Neuronal stem cell (in vitro differentiated cells): ENCODE measurements at regions not wholly inside any gene's neighbourhood (a gene's known extent, or its start where the extent isn't known, plus 50 kb on each side); places are given as distances from the start of the nearest gene placed in this dataset.

Source experiments
- DNase-seq: peaks from one replicate; pipeline ENCODE4 v3.0.0-alpha.2; 2013; ENCODE audit warnings: low spot score
- H2AFZ ChIP-seq: one replicate; pipeline ENCODE4 v1.6.1; 2013; ENCODE audit warnings: mild to moderate bottlenecking, low read length, inconsistent platforms
- H2AK5ac ChIP-seq: 2 replicates; pipeline ENCODE4 v1.6.1; 2013; ENCODE audit warnings: low read depth, mild to moderate bottlenecking, inconsistent platforms, low read length, moderate library complexity, mixed read lengths
- H2BK120ac ChIP-seq: 2 replicates; pipeline ENCODE4 v1.6.1; 2013; ENCODE audit warnings: low read depth, mild to moderate bottlenecking, inconsistent platforms, low read length, moderate library complexity, mixed read lengths
- H2BK12ac ChIP-seq: one replicate; pipeline ENCODE4 v1.6.1; 2013; ENCODE audit warnings: low read length, inconsistent platforms
- H2BK15ac ChIP-seq: 2 replicates; pipeline ENCODE4 v1.6.1; 2013; ENCODE audit warnings: mild to moderate bottlenecking, low read length, inconsistent platforms, mixed read lengths
- H2BK5ac ChIP-seq: one replicate; pipeline ENCODE4 v1.6.1; 2013; ENCODE audit warnings: inconsistent platforms, mild to moderate bottlenecking, low read length, moderate library complexity
- H3K14ac ChIP-seq: one replicate; pipeline ENCODE4 v1.6.1; 2013; ENCODE audit warnings: low read length, inconsistent platforms
- H3K18ac ChIP-seq: 2 replicates; pipeline ENCODE4 v1.6.1; 2013; ENCODE audit warnings: low read length, inconsistent platforms
- H3K23ac ChIP-seq: 2 replicates; pipeline ENCODE4 v1.6.1; 2013; ENCODE audit warnings: low read depth, mild to moderate bottlenecking, mixed read lengths, low read length, inconsistent platforms; ENCODE audit not compliant: poor library complexity
- H3K27ac ChIP-seq: replicated peaks from 3 replicates; pipeline ENCODE4 v1.5.1; 2013; ENCODE audit warnings: low read length, inconsistent platforms
- H3K27me3 ChIP-seq, 3 experiments: 2 replicates each; pipeline ENCODE4 v1.6.1; 2013; ENCODE audit warnings: low read length in 3 of 3, mild to moderate bottlenecking in 2 of 3, inconsistent platforms in 1 of 3, low read depth in 1 of 3, mixed read lengths in 1 of 3, moderate library complexity in 1 of 3; ENCODE audit not compliant: control insufficient read depth in 3 of 3, insufficient read depth in 3 of 3
- H3K36me3 ChIP-seq, 2 donors: replicated peaks in 1 of 2; 2 replicates each; pipeline ENCODE4 v1.6.1; 2013; ENCODE audit warnings: low read length in 2 of 2; ENCODE audit not compliant: control insufficient read depth in 2 of 2, insufficient read depth in 2 of 2
- H3K4ac ChIP-seq: 2 replicates; pipeline ENCODE4 v1.6.1; 2013; ENCODE audit warnings: inconsistent platforms, mild to moderate bottlenecking, low read length, moderate library complexity
- H3K4me1 ChIP-seq, 2 donors: 1 replicate in 1 of 2; 2 replicates in 1 of 2; pipeline ENCODE4 v1.6.1; 2013; ENCODE audit warnings: low read length in 2 of 2, low read depth in 1 of 2; ENCODE audit not compliant: control insufficient read depth in 2 of 2, insufficient read depth in 1 of 2
- H3K4me2 ChIP-seq: one replicate; pipeline ENCODE4 v1.6.1; 2013; ENCODE audit warnings: mild to moderate bottlenecking, low read length, inconsistent platforms; ENCODE audit not compliant: insufficient read depth, poor library complexity, severe bottlenecking
- H3K4me3 ChIP-seq, 2 donors: 2 replicates each; pipeline ENCODE4 v1.5.1; 2013; ENCODE audit warnings: low read length in 2 of 2, mild to moderate bottlenecking in 2 of 2, inconsistent platforms in 1 of 2, moderate library complexity in 1 of 2
- H3K79me1 ChIP-seq: one replicate; pipeline ENCODE4 v1.6.1; 2013; ENCODE audit warnings: low read depth, mild to moderate bottlenecking, inconsistent platforms, low read length, moderate library complexity
- H3K9ac ChIP-seq: one replicate; pipeline ENCODE4 v1.6.1; 2013; ENCODE audit warnings: mild to moderate bottlenecking, low read depth, low read length, inconsistent platforms; ENCODE audit not compliant: poor library complexity
- H3K9me3 ChIP-seq, 2 donors: replicated peaks in 1 of 2; 2 replicates each; pipeline versions ENCODE3 to v1.6.1; 2013; ENCODE audit warnings: low read length in 2 of 2, mild to moderate bottlenecking in 2 of 2, inconsistent platforms in 1 of 2, low read depth in 1 of 2, mixed read lengths in 1 of 2, moderate library complexity in 1 of 2; ENCODE audit not compliant: control insufficient read depth in 2 of 2, insufficient read depth in 1 of 2
- H4K8ac ChIP-seq: one replicate; pipeline ENCODE4 v1.6.1; 2013; ENCODE audit warnings: low read depth, mild to moderate bottlenecking, inconsistent platforms, low read length, moderate library complexity
- H4K91ac ChIP-seq: one replicate; pipeline ENCODE4 v1.6.1; 2013; ENCODE audit warnings: low read length, low read depth, mild to moderate bottlenecking, inconsistent platforms; ENCODE audit not compliant: poor library complexity
- WGBS, 2 donors: extraction: QIAGEN DNeasy Blood & Tissue Kit; methylation state at CpG; one replicate each; pipeline ENCODE4 v1.1.7; 2013; ENCODE audit warnings: missing lambda C conversion rate in 2 of 2, mixed read lengths in 1 of 2; ENCODE audit not compliant: insufficient read length in 2 of 2, insufficient replicate concordance in 1 of 2; ENCODE audit errors: extremely low coverage in 2 of 2; 5-methylcytosine and 5-hydroxymethylcytosine counted together

- Histone ChIP-seq H3K36me3 (no peaks in the 10 kb centered on the region), H2BK12ac (no peak overlapping the region), H3K79me1 (no peaks in the 10 kb centered on the region), H2AFZ (no peak overlapping the region), H3K27ac (no peak overlapping the region), H3K9ac (no peak overlapping the region), H3K27me3 (peaks cover 0 to 2% (median 0%) of the 10 kb centered on the region in 3 experiments), H2AK5ac (peak overlapping the region; percentile 40), H3K18ac (no peak overlapping the region), H4K8ac (no peak overlapping the region), H4K91ac (no peak overlapping the region), H3K23ac (no peak overlapping the region), H3K4ac (no peak overlapping the region), H3K9me3 (peaks cover 0 to 2% of the 10 kb centered on the region in 2 donors), H2BK15ac (no peak overlapping the region), H3K4me2 (no peak overlapping the region), H2BK120ac (no peak overlapping the region), H3K4me1 (peaks cover 0 to 9% of the 10 kb centered on the region in 2 donors), H2BK5ac (no peak overlapping the region), H3K14ac (no peak overlapping the region), H3K4me3 (peak overlapping the region in 1 of 2 donors; percentile 8)
- no peak for DNase-seq
- no CpG with 5 or more reads among the region's 1 CpG for WGBS, 2 donors
Measured at GRCh38 chr5:3034881-3035280, 283.4 kb upstream of the IRX2 start.

GRCh38 chr5:3034449-3034848 is 283.0 kb upstream of the IRX2 start:
- H2AFZ ChIP-seq, result no peak overlapping the region
- H4K91ac ChIP-seq, result no peak overlapping the region
- no peak for DNase-seq
- H2BK5ac ChIP-seq, result no peak overlapping the region
- H3K27ac ChIP-seq, result no peak overlapping the region
- H3K36me3 ChIP-seq, result no peaks in the 10 kb centered on the region
- no peak overlapping the region for H4K8ac ChIP-seq
- H2BK12ac ChIP-seq, result no peak overlapping the region
- H3K4me3 ChIP-seq, result peak overlapping the region in 1 of 2 donors; percentile 8
- H2BK120ac ChIP-seq, result no peak overlapping the region
- no peaks in the 10 kb centered on the region for H3K79me1 ChIP-seq
- peaks cover 0 to 2% of the 10 kb centered on the region in 2 donors for H3K9me3 ChIP-seq
- no peak overlapping the region for H2BK15ac ChIP-seq
- peak overlapping the region; percentile 61 for H3K18ac ChIP-seq
- no peak overlapping the region for H3K4me2 ChIP-seq
- no CpG with 5 or more reads among the region's 3 CpGs for WGBS, 2 donors
- no peak overlapping the region for H3K23ac ChIP-seq
- peaks cover 0 to 9% of the 10 kb centered on the region in 2 donors for H3K4me1 ChIP-seq
- peak overlapping the region; percentile 58 for H2AK5ac ChIP-seq
- H3K4ac ChIP-seq, result no peak overlapping the region
- H3K14ac ChIP-seq, result peak overlapping the region; percentile 25
- no peak overlapping the region for H3K9ac ChIP-seq
- peaks cover 0 to 2% (median 0%) of the 10 kb centered on the region in 3 experiments for H3K27me3 ChIP-seq

DNA sequence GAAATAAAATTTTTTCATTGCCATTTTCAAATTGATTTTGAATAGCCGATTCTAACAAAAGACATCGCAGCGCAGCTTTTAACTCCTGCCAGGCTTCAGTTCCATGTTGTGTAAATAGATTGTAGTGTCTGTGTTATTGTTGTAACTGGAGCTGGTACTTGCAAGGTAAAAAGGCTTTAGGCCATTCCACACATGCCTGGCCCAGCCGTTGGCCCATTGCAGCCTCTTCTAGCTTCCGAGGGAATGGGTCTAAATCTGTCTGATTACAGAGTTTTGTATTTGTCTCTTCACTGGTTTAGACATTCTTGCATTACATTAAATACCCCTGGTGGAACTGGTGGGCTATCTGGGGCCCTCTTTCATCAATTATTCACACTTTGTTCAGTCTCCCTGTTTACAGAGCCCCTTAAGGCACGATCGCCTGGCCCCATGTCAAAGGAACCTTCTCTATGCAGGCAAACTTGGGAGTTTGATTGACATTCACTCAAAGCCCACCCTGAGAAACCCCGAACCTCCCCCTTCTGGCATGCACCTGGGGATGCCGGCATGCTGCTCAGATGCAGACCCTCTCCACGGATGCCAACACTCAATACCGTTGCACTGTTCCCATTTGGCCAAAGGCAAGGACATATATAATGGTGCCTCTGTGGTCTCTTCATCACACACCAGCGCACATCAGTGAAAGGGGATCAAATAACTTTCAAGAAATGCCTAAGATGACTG is 281.7 kb upstream of the IRX2 start:
- Histone ChIP-seq H3K9ac (no peak overlapping the region), H4K91ac (no peak overlapping the region), H3K4me2 (no peak overlapping the region), H2BK5ac (no peak overlapping the region), H2BK12ac (no peak overlapping the region), H3K27ac (no peak overlapping the region), H2AFZ (no peak overlapping the region), H2AK5ac (no peak overlapping the region), H3K4me1 (peaks cover 0 to 9% of the 10 kb centered on the region in 2 donors), H3K23ac (no peak overlapping the region), H2BK15ac (no peak overlapping the region), H3K4me3 (no peak overlapping the region), H3K27me3 (peaks cover 0 to 2% (median 0%) of the 10 kb centered on the region in 3 experiments), H3K18ac (no peak overlapping the region), H3K4ac (no peak overlapping the region), H4K8ac (no peak overlapping the region), H3K36me3 (no peaks in the 10 kb centered on the region), H3K9me3 (peaks cover 0 to 2% of the 10 kb centered on the region in 2 donors), H2BK120ac (no peak overlapping the region), H3K79me1 (no peaks in the 10 kb centered on the region), H3K14ac (no peak overlapping the region)
- no peak for DNase-seq
- no CpG with 5 or more reads among the region's 12 CpGs for WGBS, 2 donors

DNA sequence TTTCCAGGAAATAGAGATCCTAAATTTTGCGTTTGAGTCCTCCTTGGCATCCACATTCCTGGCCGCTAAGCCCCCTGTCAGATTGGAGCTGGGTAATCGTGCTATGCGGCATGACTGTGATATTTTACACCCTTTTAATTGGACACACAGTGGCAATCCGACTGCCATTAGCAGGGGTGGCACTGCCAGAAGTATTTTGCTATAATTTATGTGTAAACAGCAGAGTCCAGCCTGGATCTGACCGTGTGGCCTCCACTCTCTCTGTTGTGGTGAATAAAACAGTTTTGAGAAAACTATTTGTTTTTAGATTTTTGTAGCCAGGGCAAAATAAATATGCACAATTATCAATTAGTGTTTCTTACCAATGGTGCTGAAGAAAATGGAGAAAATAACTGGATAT is 281.0 kb upstream of the IRX2 start:
- H3K18ac ChIP-seq, result no peak overlapping the region
- H3K4ac ChIP-seq, result no peak overlapping the region
- H4K8ac ChIP-seq, result no peak overlapping the region
- no CpG with 5 or more reads among the region's 6 CpGs for WGBS, 2 donors
- no peak overlapping the region for H2BK120ac ChIP-seq
- H2AK5ac ChIP-seq, result no peak overlapping the region
- H2AFZ ChIP-seq, result no peak overlapping the region
- no peak overlapping the region for H3K23ac ChIP-seq
- H3K4me2 ChIP-seq, result no peak overlapping the region
- peaks cover 0 to 2% of the 10 kb centered on the region in 2 donors for H3K9me3 ChIP-seq
- H3K36me3 ChIP-seq, result no peaks in the 10 kb centered on the region
- H3K14ac ChIP-seq, result no peak overlapping the region
- no peaks in the 10 kb centered on the region for H3K79me1 ChIP-seq
- peaks cover 0 to 9% of the 10 kb centered on the region in 2 donors for H3K4me1 ChIP-seq
- H3K27me3 ChIP-seq, result peaks cover 0 to 2% (median 0%) of the 10 kb centered on the region in 3 experiments
- H2BK15ac ChIP-seq, result no peak overlapping the region
- no peak for DNase-seq
- no peak overlapping the region for H2BK5ac ChIP-seq
- H2BK12ac ChIP-seq, result no peak overlapping the region
- no peak overlapping the region for H3K27ac ChIP-seq
- no peak overlapping the region for H4K91ac ChIP-seq
- H3K9ac ChIP-seq, result no peak overlapping the region
- H3K4me3 ChIP-seq, result no peak overlapping the region
